ENCODE measurements at regions not wholly inside any gene's neighbourhood (a gene's known extent, or its start where the extent isn't known, plus 50 kb on each side); places are given as distances from the start of the nearest gene placed in this dataset.

DNA sequence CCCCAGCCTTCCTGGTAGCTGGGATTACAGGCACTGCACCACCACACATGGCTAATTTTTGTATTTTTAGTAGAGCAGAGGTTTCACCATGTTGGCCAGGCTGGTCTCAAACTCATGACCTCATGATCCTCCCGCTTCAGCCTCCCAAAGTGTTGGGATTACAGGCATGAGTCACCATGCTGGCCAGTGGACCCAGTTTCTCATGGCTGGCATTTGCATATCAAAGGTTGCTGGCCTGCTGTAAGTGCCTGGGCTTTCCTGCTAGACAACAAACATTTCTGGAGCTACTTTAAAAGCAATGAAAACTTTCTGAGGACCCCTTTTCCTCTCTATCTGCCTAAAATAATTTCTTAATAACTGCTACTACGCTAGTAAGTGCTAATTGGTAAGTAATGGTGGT lies 228.2 kb downstream of the PCDH10 start:
- 5% methylated on average over 1 of the region's 2 CpGs for WGBS (ENCODE audit: low lambda C conversion rate)
- no peak for TF ChIP-seq TAF1 (IDR thresholded peaks at IDR 0.05; ENCODE audit: borderline replicate concordance, low read depth, low read length)
- no peak for TF ChIP-seq GATA2 (CRISPR knock-in tag; IDR thresholded peaks at IDR 0.05)
- TF ChIP-seq EZH2phosphoT487 (IDR thresholded peaks at IDR 0.05; ENCODE audit: borderline replicate concordance, low read depth), result no peak
- no peak for TF ChIP-seq SMC3 (IDR thresholded peaks at IDR 0.05; ENCODE audit: low read depth, low read length)
- TF ChIP-seq YY1 (IDR thresholded peaks at IDR 0.05; ENCODE audit: low read depth), result no peak
- TF ChIP-seq ELF1 (IDR thresholded peaks at IDR 0.05), result no peak
- no peak for TF ChIP-seq FOXM1 (IDR thresholded peaks at IDR 0.05; ENCODE audit: low read depth)
- TF ChIP-seq RCOR1 (IDR thresholded peaks at IDR 0.05; ENCODE audit: low read length), result no peak
- no peak for TF ChIP-seq JUND (IDR thresholded peaks at IDR 0.05)
- TF ChIP-seq IRF3 (IDR thresholded peaks at IDR 0.05; ENCODE audit: low read depth, low read length), result no peak
- no peak for TF ChIP-seq RXRA (IDR thresholded peaks at IDR 0.05; ENCODE audit: borderline replicate concordance, low read depth)
- TF ChIP-seq TCF12 (IDR thresholded peaks at IDR 0.05), result no peak
- TF ChIP-seq NRF1 (IDR thresholded peaks at IDR 0.05; ENCODE audit: low read depth, low read length), result no peak
- no peak for TF ChIP-seq USF1 (IDR thresholded peaks at IDR 0.05; ENCODE audit: borderline replicate concordance, low read depth)
- no peak for TF ChIP-seq CHD2 (IDR thresholded peaks at IDR 0.05; ENCODE audit: low read length, partially characterized antibody)
- TF ChIP-seq EP300 (IDR thresholded peaks at IDR 0.05; ENCODE audit: borderline replicate concordance in 1 of 2, low read depth in 1 of 2, low read length in 1 of 2), result no peak
- TF ChIP-seq FOXJ3 (CRISPR knock-in tag; IDR thresholded peaks at IDR 0.05), result no peak
- TF ChIP-seq, protein P1, sequence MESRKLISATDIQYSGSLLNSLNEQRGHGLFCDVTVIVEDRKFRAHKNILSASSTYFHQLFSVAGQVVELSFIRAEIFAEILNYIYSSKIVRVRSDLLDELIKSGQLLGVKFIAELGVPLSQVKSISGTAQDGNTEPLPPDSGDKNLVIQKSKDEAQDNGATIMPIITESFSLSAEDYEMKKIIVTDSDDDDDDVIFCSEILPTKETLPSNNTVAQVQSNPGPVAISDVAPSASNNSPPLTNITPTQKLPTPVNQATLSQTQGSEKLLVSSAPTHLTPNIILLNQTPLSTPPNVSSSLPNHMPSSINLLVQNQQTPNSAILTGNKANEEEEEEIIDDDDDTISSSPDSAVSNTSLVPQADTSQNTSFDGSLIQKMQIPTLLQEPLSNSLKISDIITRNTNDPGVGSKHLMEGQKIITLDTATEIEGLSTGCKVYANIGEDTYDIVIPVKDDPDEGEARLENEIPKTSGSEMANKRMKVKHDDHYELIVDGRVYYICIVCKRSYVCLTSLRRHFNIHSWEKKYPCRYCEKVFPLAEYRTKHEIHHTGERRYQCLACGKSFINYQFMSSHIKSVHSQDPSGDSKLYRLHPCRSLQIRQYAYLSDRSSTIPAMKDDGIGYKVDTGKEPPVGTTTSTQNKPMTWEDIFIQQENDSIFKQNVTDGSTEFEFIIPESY (IDR thresholded peaks at IDR 0.05; ENCODE audit: borderline replicate concordance, low read depth), result no peak
- H3K27me3 ChIP-seq (ENCODE audit: insufficient read depth), result no peaks in the 10 kb centered on the region

More for the DNA sequence above, 228.2 kb downstream of the PCDH10 start:
- H3K9me3 ChIP-seq, result no peaks in the 10 kb centered on the region
- H3F3A ChIP-seq (replicated peaks; ENCODE audit: insufficient read depth), result no peaks in the 10 kb centered on the region
- H3K27ac ChIP-seq (ENCODE audit: low read depth in 2 of 2, low read length in 1 of 2), result no peak overlapping the region
- POLR2A ChIA-PET, result no interaction called here
- no peak overlapping the region for H3K4me3 ChIP-seq (ENCODE audit: low read depth in 2 of 2, low read length in 1 of 2)
- H3K4me2 ChIP-seq, result no peak overlapping the region
- H3K4me1 ChIP-seq (ENCODE audit: control insufficient read depth in 1 of 2, insufficient read depth in 2 of 2, low read depth in 1 of 2, low read length in 1 of 2), result no peaks in the 10 kb centered on the region
- no peaks in the 10 kb centered on the region for H3K79me2 ChIP-seq (ENCODE audit: insufficient read depth)
- no peak overlapping the region for H3K9ac ChIP-seq
- H2AFZ ChIP-seq (ENCODE audit: low read depth), result no peak overlapping the region
- H3K9me2 ChIP-seq, result no peaks in the 10 kb centered on the region
- no peaks in the 10 kb centered on the region for H4K20me1 ChIP-seq (ENCODE audit: insufficient read depth)
- CTCF ChIA-PET, result no interaction called here
- no peaks in the 10 kb centered on the region for H3K36me3 ChIP-seq (replicated peaks in 1 of 2; ENCODE audit: control insufficient read depth in 1 of 2, insufficient read depth in 2 of 2, low read length in 1 of 2)
- DNase-seq, result no peak
